Right ventricle myocardium superior (tissue), 1 donor: ENCODE measurements at regions not wholly inside any gene's neighbourhood (a gene's known extent, or its start where the extent isn't known, plus 50 kb on each side); places are given as distances from the start of the nearest gene placed in this dataset.

Experiments used
- ATAC-seq: fragments of 200-7000 bp; cut with Tn5 transposase; one replicate; pipeline ENCODE4 v1.9.1; 2020; ENCODE audit warnings: mild to moderate bottlenecking; ENCODE audit not compliant: poor library complexity
- DNase-seq: peaks from one replicate; pipeline ENCODE4 v3.0.0-alpha.2; 2020
- intact Hi-C: fragments of 100-400 bp; cut with DNase I; formaldehyde crosslinking; loops from one replicate; pipeline ENCODE4 v1.11.2; 2022
- donor health status: DM: no; HTN: yes; CAD: no; lungs with severe emphysema.

DNA sequence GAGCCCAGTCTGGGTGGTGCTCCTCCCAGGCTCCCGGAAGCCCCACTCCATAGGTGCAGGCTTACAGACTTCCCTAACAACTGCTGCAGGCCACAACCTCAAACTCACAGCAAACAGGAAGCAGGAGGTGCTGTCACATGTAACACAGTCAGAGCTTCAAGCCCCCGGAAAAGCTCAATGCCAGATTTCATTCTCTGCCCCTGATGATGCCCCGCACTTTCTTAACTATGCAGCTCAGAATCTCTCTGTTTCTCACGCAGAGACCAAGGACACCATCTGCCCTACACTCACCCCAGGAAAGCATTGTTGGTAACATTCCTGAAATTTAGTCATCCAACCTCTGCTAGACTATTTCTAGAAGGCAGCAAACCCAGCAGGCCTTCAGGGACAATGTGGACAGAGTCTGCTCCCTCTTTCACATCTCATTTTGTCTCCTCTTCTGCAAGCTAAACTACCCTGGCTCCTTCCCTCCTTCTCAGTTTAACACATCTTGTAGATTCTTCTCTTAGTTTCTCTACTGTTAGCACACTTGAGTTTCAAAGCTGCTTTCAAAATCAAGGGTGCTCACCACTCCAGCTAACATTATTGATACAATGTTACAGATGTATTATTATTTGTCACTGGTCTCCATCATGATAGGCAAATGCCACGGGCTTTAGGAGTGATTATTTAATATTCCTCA lies 162.5 kb downstream of the KCTD12 start:
- peak; percentile 40 for DNase-seq
- intact Hi-C loops, result no loop called here
- ATAC-seq, result peak; percentile 51

DNA sequence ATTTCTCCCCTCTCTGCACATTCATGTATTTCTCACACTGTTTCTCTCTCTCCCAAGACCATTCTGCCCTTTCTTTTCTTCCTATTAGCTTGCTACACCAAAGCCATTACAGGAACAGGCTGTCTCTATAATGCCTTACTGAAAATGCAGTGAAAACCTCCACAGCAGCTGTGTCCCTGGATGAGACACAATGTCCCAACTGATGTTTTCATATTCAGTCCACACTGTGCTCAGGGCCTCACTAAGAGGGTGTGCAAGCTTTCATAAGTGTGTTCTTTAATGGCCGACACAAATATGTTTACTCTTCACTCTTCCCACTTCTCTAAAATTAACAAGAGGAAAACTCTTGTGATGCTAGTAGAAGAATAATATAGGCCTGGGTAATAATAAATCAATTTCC lies 163.4 kb downstream of the KCTD12 start:
- no peak for ATAC-seq
- intact Hi-C loops, result no loop called here
- no peak for DNase-seq

DNA sequence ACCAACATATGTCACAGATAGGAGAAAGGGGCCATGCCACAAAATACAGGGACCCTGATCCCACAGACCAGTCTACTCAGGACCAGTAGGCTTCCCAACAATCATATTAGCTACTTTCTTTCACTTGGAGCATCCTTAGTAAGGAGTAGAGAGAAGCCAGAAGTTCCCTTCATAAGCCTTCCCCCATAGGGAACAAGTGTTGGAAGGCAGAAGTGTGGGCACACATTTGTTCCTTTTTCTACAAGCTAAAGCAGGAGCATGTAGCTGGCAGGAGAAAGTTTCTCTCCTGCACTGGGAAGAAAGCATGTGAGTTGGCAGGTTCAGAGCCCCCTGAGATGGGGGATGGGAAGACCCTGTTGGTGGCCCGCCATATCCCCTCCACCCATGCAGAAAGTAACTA lies 165.4 kb downstream of the KCTD12 start:
- DNase-seq, result no peak
- ATAC-seq, result no peak
- intact Hi-C loops, result no loop called here

DNA sequence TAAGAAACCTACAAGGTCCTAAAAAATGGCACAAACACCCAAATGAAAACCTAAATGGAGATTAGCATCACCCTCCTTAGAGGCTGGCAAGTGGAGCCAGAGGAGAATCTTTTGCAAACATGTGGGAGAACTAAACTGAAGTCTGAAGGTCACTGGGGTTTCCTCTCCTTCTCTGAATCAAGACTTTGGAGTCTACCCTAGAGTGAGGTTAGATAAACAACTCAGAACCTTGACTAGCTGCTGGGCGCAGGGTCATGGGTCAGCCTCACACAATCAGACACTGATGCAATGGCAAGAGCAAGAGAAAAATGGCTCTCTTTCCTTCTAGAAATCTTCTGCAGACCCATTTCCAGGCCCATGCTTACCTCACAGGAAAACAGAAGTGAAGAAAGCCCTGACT lies 165.8 kb downstream of the KCTD12 start:
- ATAC-seq, result no peak
- no peak for DNase-seq
- intact Hi-C loops, result no loop called here

DNA sequence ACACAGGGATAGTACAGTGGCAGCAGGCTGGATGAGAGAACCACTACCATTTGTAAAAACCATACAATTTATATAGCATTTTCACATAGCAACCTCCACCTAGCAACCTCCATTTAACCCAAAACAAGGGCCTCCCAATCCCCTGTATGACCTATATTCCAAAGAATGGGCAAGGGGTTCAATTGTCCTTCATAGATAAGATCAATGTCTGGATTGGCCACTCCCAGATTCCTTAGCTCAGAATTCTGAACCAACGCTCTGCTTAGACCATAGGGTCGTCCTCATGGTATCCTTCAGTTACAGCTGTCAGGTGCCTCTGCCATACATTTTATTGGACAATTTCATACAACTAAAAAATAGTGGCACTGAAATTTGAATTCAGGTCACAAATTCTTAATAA lies 166.2 kb downstream of the KCTD12 start:
- no peak for DNase-seq
- no peak for ATAC-seq
- intact Hi-C loops, result loop anchor here (10.0 kb wide), 1 partner anchor 95 kb away; no protein-coding TSS in a partner anchor

DNA sequence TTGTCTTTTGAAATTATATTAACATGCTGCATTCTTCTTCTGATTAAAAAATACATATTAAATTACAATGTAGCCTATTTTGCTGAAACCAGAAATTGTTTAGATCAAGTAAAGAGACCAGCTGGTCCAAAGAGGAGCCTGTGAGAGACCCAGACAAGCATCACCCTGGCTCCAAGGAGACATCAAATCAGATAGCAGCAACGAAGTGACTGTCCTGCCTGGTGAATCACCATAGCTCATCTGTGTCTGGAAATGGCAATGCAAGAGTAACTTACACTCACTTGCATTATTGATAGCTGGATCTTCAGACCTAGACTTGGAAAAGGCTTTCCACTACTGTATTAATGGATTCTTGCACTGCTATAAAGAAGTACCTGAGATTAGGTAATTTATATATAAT lies 169.1 kb downstream of the KCTD12 start:
- intact Hi-C loops, result loop anchor here (10.0 kb wide), 1 partner anchor 98 kb away; no protein-coding TSS in a partner anchor
- no peak for DNase-seq
- ATAC-seq, result no peak

DNA sequence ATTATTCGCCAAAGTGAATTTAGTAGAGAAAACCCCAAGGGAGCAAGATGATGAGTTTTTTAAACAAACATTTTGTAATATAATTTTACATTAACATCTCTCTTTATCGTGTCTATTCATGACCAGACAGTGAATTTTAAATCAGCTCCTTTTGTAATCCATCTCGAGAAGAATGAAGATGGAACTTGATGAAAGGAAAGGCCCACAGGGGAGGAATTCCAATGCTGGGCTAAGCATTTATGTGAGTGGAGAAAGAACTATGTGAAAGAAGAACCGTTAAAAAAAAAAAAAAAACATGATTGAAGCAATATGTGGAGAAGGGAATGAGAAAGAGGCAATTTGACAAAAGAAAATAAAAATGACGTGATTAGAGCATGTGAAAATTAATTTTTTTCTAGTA lies 170.6 kb downstream of the KCTD12 start:
- DNase-seq, result no peak
- intact Hi-C loops, result loop anchor here (10.0 kb wide), 1 partner anchor 99 kb away; no protein-coding TSS in a partner anchor
- ATAC-seq, result no peak

DNA sequence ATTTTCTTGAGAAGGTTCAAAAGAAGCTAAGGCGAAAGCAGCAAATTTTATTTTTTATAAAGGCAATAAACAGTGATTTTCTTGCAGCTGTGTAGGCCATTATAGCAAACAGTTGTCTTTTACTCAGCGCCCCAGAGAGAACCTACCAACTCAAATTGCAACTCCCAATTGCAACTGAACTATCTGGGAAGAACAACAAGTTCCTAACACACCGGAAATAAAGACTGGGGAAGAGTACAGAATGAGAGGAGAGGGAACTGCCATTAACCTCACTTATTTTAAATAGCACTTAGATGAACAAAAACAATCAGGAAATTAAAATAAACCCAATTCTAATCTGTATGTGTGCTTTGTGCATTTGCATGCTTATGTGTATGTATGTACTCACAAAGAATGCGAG lies 171.1 kb downstream of the KCTD12 start:
- peak; percentile 59 for ATAC-seq
- intact Hi-C loops, result loop anchor here (10.0 kb wide), 1 partner anchor 100 kb away; no protein-coding TSS in a partner anchor

DNA sequence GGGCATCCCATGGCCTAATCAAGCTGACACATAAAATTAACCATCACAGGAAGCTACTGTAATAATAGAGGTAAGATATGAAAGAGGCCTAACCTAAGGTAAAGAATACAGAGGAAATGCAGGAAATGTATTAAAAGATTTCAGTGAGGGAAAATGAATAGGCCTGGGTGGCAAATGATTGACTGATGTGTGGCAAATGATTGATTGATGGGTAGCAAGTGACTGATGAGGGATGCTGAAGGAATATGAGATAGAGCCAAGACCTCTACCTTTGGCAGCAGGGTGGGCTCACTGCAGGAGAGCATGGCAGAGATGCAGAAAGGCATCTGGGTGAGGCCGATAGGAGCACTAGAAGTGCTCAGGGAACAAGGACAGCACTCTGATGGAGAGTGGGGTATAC lies 172.9 kb downstream of the KCTD12 start:
- DNase-seq (no peak), ATAC-seq (no peak)
- intact Hi-C loops, result loop anchor here (10.0 kb wide), 1 partner anchor 102 kb away; no protein-coding TSS in a partner anchor

More for the DNA sequence above, 171.1 kb downstream of the KCTD12 start:
- no peak for DNase-seq

DNA sequence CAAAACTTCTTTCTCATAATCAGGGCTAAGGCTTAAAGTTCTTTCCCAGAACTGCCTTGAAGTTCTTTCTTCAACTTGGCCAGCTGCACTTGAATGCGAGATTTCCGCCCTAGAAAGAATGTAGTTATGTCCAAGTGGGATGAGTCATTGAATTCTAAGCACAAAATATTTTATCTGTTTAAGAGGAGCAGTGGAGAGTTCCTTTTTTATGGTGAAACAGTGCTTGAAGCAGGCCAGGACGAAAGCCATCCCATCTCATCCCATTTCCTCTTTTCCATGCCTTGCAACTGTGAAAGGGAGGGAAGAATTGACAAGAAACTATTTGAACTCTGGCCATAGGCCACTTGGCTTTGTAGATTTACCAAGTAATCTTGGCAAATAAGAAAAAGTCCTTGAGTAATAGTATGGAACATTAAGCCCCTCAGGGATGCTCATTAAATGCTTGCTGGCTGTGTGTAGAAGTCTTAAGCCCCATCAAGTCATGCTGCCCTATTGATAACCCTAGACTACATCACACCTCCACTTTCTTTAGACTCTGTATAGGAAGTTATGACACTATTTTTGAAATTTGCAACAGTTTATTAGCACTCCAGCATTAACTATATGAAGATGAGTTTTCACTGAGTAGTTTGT lies 174.5 kb downstream of the KCTD12 start:
- ATAC-seq (peak; percentile 93), DNase-seq (peak; percentile 35)
- intact Hi-C loops, result loop anchor here (10.0 kb wide), 1 partner anchor 103 kb away; no protein-coding TSS in a partner anchor

DNA sequence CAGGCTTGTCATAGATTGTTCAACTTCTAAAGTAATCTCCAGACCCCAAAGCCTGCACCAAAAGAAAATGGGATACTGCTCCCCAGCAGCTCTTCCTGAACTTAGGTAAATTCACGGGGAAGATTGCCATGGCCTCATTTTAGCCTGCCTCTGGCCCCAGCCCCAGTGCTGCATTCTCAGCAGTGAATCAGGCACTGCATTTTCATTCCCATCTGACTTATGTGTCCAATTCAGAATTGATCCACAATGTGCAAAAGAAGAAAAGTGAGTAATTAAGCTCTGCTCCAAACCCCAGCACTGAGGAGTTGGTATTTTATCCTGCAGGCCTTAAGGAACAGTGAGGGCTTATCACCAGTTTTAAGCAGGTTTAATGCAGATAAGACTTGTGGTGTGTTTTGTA lies 176.4 kb downstream of the KCTD12 start:
- DNase-seq (no peak), ATAC-seq (no peak)
- intact Hi-C loops, result loop anchor here (10.0 kb wide), 1 partner anchor 105 kb away; no protein-coding TSS in a partner anchor

DNA sequence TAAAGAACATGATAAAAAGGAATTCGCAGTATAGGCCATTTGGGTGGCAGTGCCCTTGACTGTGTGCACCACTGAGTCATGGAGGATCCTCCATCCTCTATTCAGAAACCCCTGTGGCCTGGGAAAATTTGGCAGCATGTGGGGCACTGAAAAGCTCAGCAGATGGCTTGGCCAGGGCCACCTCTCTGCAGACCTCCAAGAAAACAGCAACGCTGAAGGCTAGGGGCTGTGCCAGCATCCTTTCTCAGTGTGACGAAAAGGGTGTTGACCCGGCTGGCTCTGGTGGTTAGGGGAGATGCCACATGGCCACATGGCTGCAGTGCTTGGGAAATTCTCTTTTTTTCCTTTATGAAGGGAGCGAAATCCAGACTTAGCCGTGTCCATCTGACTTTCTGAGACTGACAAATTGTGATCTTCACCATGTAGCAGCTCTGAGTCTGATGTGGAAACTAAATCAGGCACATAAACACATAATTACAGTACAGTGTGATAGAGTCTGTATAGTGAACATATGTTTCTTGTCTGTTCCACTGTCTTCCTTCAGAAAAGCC lies 178.0 kb downstream of the KCTD12 start:
- ATAC-seq (no peak), DNase-seq (peak; percentile 60)
- intact Hi-C loops, result no loop called here

DNA sequence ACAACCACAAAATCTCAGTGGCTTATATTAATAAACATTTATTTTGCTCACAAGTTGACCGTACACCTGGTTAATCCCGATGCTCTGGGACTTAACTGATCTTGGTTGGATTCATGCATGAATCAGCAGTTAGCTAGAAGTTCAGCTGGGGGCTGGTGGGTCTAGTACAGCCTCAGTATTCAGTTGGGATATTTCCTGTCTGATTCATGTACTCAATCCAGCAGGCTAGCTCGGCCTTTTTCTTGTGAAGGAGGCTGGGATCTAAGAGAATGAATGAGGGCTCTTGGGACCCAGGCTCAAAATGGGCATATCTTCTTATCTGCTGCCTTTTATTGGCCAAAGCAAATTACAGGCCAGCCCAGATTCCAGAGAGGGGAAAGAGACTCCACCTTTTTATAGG lies 178.8 kb downstream of the KCTD12 start:
- no peak for ATAC-seq
- intact Hi-C loops, result no loop called here
- DNase-seq, result no peak

DNA sequence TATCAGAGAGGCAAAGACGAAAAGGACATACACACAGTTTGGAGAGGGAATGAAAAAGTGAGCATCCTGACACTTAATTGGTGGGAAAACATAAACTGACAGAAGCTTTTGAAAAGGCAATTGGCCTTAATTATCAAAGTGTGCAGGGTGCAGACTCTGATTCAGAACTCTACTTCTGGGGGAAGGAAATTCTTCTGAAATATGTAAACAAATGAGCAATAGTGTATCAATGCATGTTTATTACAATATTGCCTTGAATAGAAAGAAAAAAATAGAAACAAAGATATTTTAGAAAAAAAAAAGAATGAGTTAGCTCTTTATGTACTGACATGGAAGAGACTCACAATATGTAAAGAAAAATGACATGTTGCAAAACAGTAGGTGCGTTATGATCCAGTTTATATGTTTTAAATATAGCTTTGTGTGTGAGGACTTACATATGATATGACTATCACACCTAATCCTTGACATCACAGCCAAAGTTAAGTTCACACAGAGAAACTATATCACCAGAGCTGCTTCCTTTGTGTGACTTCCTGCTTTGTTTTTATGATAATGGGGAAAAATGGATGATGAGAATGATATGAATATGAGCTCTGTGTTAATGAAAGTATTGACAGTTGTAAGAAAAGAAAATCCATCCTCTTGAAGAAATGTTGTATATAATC lies 182.4 kb downstream of the KCTD12 start:
- no peak for ATAC-seq
- intact Hi-C loops, result no loop called here

DNA sequence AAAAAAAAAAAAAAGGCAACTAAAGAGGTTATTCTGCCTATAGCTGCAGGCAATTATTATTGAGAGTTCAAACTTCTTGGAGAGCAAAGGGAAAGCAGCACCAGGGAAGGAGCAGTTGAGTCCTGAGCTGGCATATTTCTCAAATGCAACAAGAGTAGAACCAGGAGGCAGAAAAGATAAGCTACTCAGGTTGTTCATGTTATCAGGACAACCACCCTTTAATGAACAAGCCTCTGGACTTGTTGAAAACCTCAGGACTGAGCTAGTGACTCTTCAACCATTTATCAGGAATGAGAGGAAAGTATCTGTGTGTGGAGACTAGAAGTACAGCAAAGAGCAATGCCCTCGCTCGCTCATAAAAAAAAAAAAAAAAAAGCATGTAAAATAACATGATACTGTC lies 183.0 kb downstream of the KCTD12 start:
- DNase-seq (no peak), ATAC-seq (no peak)
- intact Hi-C loops, result no loop called here

More for the DNA sequence above, 182.4 kb downstream of the KCTD12 start:
- no peak for DNase-seq

DNA sequence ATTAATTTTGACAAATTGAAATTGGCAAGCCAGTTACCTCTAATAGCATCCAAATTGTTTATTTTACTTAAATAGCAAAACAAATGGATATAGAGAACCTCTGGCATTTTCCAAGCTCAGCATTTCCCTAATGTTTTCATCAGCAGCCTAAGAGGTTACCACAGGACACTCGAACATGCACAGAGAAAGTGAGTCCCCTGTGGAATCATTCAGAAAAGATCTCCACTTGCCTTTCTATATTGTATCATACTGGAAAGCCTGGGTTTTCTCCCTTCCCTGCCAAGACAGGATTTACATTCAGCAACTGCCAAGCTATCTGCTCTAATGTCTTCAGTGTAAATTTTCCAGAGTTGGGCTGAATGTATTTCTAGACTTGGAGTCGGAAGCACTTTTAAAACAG lies 188.9 kb downstream of the KCTD12 start:
- DNase-seq (no peak), ATAC-seq (no peak)
- intact Hi-C loops, result no loop called here

DNA sequence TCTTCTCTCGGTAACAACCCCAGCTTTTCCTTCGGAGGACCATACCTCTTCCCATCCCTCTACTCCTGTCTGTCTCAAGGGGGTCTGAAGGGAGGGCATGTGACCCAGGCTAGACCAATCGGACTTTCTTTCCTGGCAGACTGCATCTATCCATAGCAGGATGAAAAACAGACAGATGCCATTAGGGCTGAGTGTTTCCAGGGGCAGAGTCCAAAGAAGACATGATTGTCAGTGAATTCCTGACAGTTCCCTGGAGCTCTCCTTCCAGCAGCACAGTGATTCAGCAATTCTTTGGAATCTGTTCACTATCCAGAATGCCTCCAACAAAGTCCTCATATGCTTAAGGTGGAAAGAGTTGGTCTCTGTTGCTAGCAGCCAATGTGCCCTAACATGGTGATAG lies 189.8 kb downstream of the KCTD12 start:
- no peak for DNase-seq
- intact Hi-C loops, result no loop called here
- ATAC-seq, result peak; percentile 34

DNA sequence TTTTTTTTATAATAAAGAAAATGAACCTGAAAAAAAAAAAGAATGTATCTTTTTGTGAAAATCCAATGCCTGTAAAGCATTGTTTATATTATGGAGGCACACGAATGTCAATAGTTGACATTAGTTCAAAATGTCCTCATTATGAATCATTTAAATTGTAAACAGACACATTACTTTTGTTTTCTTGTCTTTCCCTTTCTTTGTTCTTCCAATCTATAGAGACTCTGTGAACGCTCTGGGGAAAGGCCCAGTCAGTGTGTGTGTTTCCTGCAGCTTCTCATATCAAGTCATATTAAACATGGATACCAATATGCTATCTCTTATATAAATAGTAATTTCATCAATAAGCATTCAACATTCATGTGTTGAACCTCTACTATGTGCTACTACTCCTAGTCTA lies 193.1 kb downstream of the KCTD12 start:
- no peak for DNase-seq
- ATAC-seq, result no peak
- intact Hi-C loops, result no loop called here

DNA sequence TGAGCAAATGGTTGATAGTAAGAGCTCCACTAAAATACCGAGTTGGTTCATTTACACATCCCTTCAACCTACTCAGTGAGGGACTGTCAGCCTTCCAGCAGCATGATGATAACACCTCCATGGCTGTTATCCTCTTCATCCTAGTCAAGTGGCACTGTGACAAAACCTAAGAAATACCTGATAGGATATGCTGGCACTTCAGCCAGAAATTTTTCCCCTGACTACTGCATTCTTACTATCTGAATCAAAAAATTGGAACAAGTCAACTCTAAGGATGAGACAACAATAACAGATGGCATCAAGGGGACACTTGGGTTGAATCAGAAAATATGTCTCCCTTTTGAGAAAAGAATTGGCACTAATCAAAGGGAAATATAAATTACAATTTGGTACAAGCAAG lies 193.9 kb downstream of the KCTD12 start:
- intact Hi-C loops, result no loop called here
- DNase-seq (no peak), ATAC-seq (no peak)
